GM12878 (cell line): ENCODE measurements at regions not wholly inside any gene's neighbourhood (a gene's known extent, or its start where the extent isn't known, plus 50 kb on each side); places are given as distances from the start of the nearest gene placed in this dataset.

Source experiments
- ATAC-seq: fragments of 200-7000 bp; cut with Tn5 transposase; 3 replicates; pipeline ENCODE4 v1.9.1; 2020; ENCODE audit warnings: mild to moderate bottlenecking, moderate library complexity
- BruUV-seq: library from RNA; stranded (reverse); fragments of 400-500 nt; replicated peaks from 2 replicates; lab custom pipeline; 2021; lab: Mats Ljungman, UMichigan
- CTCF ChIA-PET: fragments of 300-600 bp; sonication (Branson Sonifier 250); formaldehyde crosslinking; extraction: SDS; loops from one replicate; lab custom pipeline; 2021; ENCODE audit warnings: inconsistent platforms; lab: Yijun Ruan, JAX
- POLR2A ChIA-PET: fragments of 350-600 bp; formaldehyde crosslinking; extraction: SDS; loops from one replicate; lab custom pipeline; 2021; ENCODE audit warnings: inconsistent platforms; lab: Charles Lee
- RAD21 ChIA-PET: fragments of 300-600 bp; sonication (Branson Sonifier 250); formaldehyde crosslinking; loops from one replicate; lab custom pipeline; 2023; ENCODE audit warnings: antibody characterized with exemption; ENCODE audit not compliant: unreplicated experiment; lab: Charles Lee
- SMC1A ChIA-PET: fragments of 300-600 bp; sonication (Branson Sonifier 250); formaldehyde crosslinking; loops from one replicate; lab custom pipeline; 2023; ENCODE audit not compliant: unreplicated experiment, uncharacterized antibody; lab: Charles Lee
- DNase-seq: peaks from one replicate; pipeline ENCODE4 v3.0.0-alpha.2; 2011; ENCODE audit warnings: low read depth, low spot score
- FAIRE-seq: peaks from 3 replicates; lab custom pipeline; 2011; peaks lifted over from hg19 to GRCh38; lab: Jason Lieb, UNC
- H2AFZ ChIP-seq: 2 replicates; pipeline ENCODE4 v1.6.0; 2011; ENCODE audit warnings: low read depth, low read length, control low read depth; ENCODE audit not compliant: control insufficient read depth
- H3K27ac ChIP-seq: 2 replicates; pipeline ENCODE4 v1.5.1; 2011; ENCODE audit warnings: control low read depth; ENCODE audit not compliant: control insufficient read depth, insufficient read depth
- H3K27me3 ChIP-seq, 2 experiments: replicated peaks in 1 of 2; 2 replicates each; pipeline versions ENCODE4 v1.6.0 to v1.6.1; 2011; ENCODE audit warnings: low read length in 1 of 2; ENCODE audit not compliant: control insufficient read depth in 2 of 2, insufficient read depth in 2 of 2
- H3K36me3 ChIP-seq, 2 experiments: 2 replicates each; pipeline ENCODE4 v1.5.1; 2011; ENCODE audit warnings: low read length in 1 of 2; ENCODE audit not compliant: control insufficient read depth in 2 of 2, insufficient read depth in 2 of 2
- H3K4me1 ChIP-seq: 2 replicates; pipeline ENCODE4 v1.6.1; 2011; ENCODE audit warnings: mild to moderate bottlenecking, low read length, moderate library complexity, mixed read lengths; ENCODE audit not compliant: control insufficient read depth, insufficient read depth
- H3K4me2 ChIP-seq: 2 replicates; pipeline ENCODE4 v1.6.0; 2011; ENCODE audit warnings: control low read depth; ENCODE audit not compliant: control insufficient read depth, insufficient read depth
- H3K4me3 ChIP-seq: fragments of 200-600 bp; sonication (generic); 2 replicates; pipeline ENCODE4 v1.5.1; 2016
- H3K79me2 ChIP-seq: 2 replicates; pipeline ENCODE4 v1.6.0; 2011; ENCODE audit warnings: low read length; ENCODE audit not compliant: control insufficient read depth, insufficient read depth
- H3K9ac ChIP-seq: 2 replicates; pipeline ENCODE4 v1.8.0; 2011; ENCODE audit warnings: low read length, control low read depth, mixed read lengths; ENCODE audit not compliant: control insufficient read depth, insufficient read depth
- H3K9me3 ChIP-seq: replicated peaks from 3 replicates; pipeline ENCODE4 v1.5.1; 2011; ENCODE audit warnings: mild to moderate bottlenecking, low read length; ENCODE audit not compliant: control insufficient read depth, insufficient read depth
- H4K20me1 ChIP-seq: 2 replicates; pipeline ENCODE4 v1.6.0; 2011; ENCODE audit not compliant: control insufficient read depth, insufficient read depth
- BACH1 ChIP-seq: fragments of 450-650 bp; IDR thresholded peaks from 2 replicates; pipeline ENCODE4 v1.6.1; 2017; ENCODE audit warnings: mild to moderate bottlenecking, borderline replicate concordance
- BCL11A ChIP-seq: IDR thresholded peaks from 2 replicates; pipeline ENCODE4 v1.6.1; 2011; ENCODE audit warnings: low read depth, low read length
- CHD1 ChIP-seq: IDR thresholded peaks from 2 replicates; pipeline ENCODE4 v1.6.1; 2012; ENCODE audit warnings: low read depth, low read length, improper control_type of control experiment
- CHD4 ChIP-seq: fragments of 200-600 bp; sonication (generic); IDR thresholded peaks from 2 replicates; pipeline ENCODE4 v1.6.1; 2016; ENCODE audit warnings: mild to moderate bottlenecking
- DPF2 ChIP-seq: fragments of 450-650 bp; IDR thresholded peaks from 2 replicates; pipeline ENCODE4 v1.6.1; 2017; ENCODE audit warnings: mild to moderate bottlenecking
- KAT2A ChIP-seq: conservative IDR thresholded peaks from 2 replicates; pipeline ENCODE4 v1.6.1; 2011; ENCODE audit warnings: low read depth, low read length; ENCODE audit not compliant: control insufficient read depth
- KLF5 ChIP-seq: fragments of 450-650 bp; IDR thresholded peaks from 2 replicates; pipeline ENCODE4 v1.6.1; 2014; ENCODE audit warnings: mild to moderate bottlenecking; ENCODE audit not compliant: partially characterized antibody
- MYB ChIP-seq: fragments of 150-350 bp; IDR thresholded peaks from 2 replicates; pipeline ENCODE4 v1.6.1; 2014; ENCODE audit warnings: mild to moderate bottlenecking, low read depth, low read length, borderline replicate concordance
- SMAD1 ChIP-seq: fragments of 450-650 bp; IDR thresholded peaks from 2 replicates; pipeline ENCODE4 v1.6.1; 2018; ENCODE audit warnings: mild to moderate bottlenecking, low read depth; ENCODE audit not compliant: partially characterized antibody
- SMARCA5 ChIP-seq: fragments of 450-650 bp; IDR thresholded peaks from 2 replicates; pipeline ENCODE4 v1.6.1; 2017; ENCODE audit warnings: mild to moderate bottlenecking
- ZZZ3 ChIP-seq: IDR thresholded peaks from 2 replicates; pipeline ENCODE4 v1.6.1; 2011; ENCODE audit warnings: low read depth; ENCODE audit not compliant: control insufficient read depth, insufficient read length
- WGBS: methylation state at CpG from one replicate; pipeline ENCODE4 v1.1.6; 2016; ENCODE audit warnings: low lambda C conversion rate; ENCODE audit not compliant: insufficient replicate concordance, insufficient coverage; ENCODE audit errors: missing lambda C conversion rate; 5-methylcytosine and 5-hydroxymethylcytosine counted together
- in situ Hi-C: fragments of 300-500 bp; cut with MboI; formaldehyde crosslinking; loops from 9 replicates; pipeline ENCODE4 v1.14.3; 2018; ENCODE audit warnings: mixed read lengths
- intact Hi-C: fragments of 100-400 bp; cut with micrococcal nuclease; formaldehyde crosslinking; loops from one replicate; pipeline ENCODE4 v1.14.2; 2022; ENCODE audit not compliant: unreplicated experiment
- TF ChIP-seq, protein P1 (sequence below): fragments of 450-650 bp; IDR thresholded peaks from 2 replicates; pipeline ENCODE4 v1.6.1; 2017; ENCODE audit warnings: mild to moderate bottlenecking

DNA sequence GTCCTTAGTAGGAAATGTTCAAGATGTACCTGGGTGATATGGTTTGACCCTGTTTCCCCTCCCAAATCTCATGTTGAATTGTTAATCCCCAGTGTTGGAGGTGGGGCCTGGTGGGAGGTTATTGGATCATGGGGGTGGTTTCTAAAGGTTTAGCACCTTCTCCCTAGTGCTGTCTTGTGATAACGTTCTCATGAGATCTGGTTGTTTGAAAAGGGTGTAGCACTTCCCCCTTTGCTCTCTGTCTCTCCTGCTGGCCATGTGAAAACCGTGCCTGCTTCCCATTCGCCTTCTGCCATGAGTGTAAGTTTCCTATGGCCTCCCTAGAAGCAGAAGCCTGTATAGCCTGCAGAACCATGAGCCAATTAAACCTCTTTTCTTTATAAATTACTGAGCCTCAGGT is 353.0 kb upstream of the SFSWAP start (continued):
- no peak for TF ChIP-seq CHD4
- no peak for TF ChIP-seq DPF2
- no peak for TF ChIP-seq SMARCA5
- no peak for TF ChIP-seq SMAD1
- TF ChIP-seq ZZZ3: no peak

DNA sequence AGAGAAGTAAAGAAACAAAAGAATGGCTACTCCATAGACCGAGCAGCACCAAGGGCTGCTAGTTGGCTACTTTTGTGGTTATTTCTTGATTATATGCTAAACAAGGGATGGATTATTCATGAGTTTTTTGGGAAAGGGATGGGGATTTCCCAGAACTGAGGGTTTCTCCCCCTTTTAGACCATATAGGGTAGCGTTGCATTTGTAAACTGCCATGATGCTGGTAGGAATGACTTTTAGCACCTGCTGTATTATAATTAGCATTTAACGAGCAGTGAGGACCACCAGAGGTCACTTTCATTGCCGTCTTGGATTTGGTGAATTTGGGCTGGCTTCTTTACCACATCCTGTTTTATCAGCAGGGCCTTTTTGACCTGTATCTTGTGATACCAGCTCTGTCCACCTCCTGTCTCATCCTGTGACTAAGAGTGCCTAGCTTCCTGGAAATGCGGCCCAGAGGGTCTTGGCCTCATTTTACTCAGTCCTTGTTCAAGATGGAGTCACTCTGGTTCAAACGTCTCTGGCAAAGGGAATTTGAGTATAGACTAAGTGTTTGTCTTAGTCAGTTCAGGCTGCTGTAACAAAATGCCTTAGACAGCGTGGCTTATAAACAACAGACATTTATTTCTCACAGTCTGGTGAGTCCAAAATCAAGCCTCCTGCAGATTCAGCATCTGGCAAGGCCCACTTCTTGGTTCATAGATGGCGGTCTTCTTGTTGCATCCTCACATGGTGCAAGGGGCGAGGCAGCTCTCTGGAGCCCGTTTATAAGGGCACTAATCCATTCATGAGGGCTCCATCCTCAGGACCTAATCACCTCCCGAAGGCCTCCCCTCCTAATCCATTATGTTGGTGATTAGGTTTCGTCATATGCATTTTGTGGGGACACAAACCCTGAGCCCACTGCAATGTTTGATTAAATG is 348.3 kb upstream of the SFSWAP start:
- Histone ChIP-seq H3K4me3 (no peak overlapping the region), H3K36me3 (no peaks in the 10 kb centered on the region), H3K27me3 (peaks cover 2 to 3% of the 10 kb centered on the region in 2 experiments; a peak in 3 of 4 replicates), H4K20me1 (no peaks in the 10 kb centered on the region), H3K9ac (no peak overlapping the region), H2AFZ (no peak overlapping the region), H3K27ac (no peak overlapping the region), H3K9me3 (no peaks in the 10 kb centered on the region), H3K4me2 (no peak overlapping the region), H3K79me2 (no peaks in the 10 kb centered on the region), H3K4me1 (no peaks in the 10 kb centered on the region)
- POLR2A ChIA-PET: no interaction called here
- DNase-seq (no peak), ATAC-seq (no peak), FAIRE-seq (no peak)
- SMC1A ChIA-PET: no interaction called here
- intact Hi-C loops: no loop called here
- in situ Hi-C loops: no loop called here
- BruUV-seq: no TSS peak
- no peak for TF ChIP-seq BCL11A
- TF ChIP-seq BACH1: no peak
- TF ChIP-seq MYB: no peak
- TF ChIP-seq KLF5: no peak
- TF ChIP-seq, protein P1, sequence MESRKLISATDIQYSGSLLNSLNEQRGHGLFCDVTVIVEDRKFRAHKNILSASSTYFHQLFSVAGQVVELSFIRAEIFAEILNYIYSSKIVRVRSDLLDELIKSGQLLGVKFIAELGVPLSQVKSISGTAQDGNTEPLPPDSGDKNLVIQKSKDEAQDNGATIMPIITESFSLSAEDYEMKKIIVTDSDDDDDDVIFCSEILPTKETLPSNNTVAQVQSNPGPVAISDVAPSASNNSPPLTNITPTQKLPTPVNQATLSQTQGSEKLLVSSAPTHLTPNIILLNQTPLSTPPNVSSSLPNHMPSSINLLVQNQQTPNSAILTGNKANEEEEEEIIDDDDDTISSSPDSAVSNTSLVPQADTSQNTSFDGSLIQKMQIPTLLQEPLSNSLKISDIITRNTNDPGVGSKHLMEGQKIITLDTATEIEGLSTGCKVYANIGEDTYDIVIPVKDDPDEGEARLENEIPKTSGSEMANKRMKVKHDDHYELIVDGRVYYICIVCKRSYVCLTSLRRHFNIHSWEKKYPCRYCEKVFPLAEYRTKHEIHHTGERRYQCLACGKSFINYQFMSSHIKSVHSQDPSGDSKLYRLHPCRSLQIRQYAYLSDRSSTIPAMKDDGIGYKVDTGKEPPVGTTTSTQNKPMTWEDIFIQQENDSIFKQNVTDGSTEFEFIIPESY: no peak
- TF ChIP-seq CHD1: no peak
- no peak for TF ChIP-seq KAT2A
- WGBS: 25% methylated on average over 12 of the region's 12 CpGs
- RAD21 ChIA-PET: no interaction called here
- CTCF ChIA-PET: no interaction called here
